ENCODE measurements at regions not wholly inside any gene's neighbourhood (a gene's known extent, or its start where the extent isn't known, plus 50 kb on each side); places are given as distances from the start of the nearest gene placed in this dataset.

DNA sequence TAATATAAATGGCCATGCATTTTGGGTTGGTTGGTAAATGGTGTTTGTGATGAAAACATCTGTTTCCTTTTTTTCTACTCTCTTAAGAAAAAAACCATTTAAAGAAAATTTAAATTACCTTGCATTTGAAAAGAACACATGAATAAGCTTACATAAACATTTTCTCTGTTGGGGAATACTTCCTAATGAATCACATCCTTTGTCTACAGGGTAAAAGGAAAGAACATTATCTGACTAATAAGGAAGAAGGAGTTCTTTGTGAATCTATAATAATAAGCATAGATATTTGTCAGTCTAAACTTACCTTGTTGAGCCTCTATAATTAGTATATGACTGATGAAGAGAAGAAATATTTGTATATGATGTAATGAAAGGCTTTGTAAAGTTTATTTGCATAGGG, 254.1 kb upstream of the ZNF717 start:
- TF ChIP-seq, protein P1, sequence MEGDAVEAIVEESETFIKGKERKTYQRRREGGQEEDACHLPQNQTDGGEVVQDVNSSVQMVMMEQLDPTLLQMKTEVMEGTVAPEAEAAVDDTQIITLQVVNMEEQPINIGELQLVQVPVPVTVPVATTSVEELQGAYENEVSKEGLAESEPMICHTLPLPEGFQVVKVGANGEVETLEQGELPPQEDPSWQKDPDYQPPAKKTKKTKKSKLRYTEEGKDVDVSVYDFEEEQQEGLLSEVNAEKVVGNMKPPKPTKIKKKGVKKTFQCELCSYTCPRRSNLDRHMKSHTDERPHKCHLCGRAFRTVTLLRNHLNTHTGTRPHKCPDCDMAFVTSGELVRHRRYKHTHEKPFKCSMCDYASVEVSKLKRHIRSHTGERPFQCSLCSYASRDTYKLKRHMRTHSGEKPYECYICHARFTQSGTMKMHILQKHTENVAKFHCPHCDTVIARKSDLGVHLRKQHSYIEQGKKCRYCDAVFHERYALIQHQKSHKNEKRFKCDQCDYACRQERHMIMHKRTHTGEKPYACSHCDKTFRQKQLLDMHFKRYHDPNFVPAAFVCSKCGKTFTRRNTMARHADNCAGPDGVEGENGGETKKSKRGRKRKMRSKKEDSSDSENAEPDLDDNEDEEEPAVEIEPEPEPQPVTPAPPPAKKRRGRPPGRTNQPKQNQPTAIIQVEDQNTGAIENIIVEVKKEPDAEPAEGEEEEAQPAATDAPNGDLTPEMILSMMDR (IDR thresholded peaks at IDR 0.05) = no peak
- no peak for TF ChIP-seq EZH2 (IDR thresholded peaks at IDR 0.05)
